ENCODE measurements at regions not wholly inside any gene's neighbourhood (a gene's known extent, or its start where the extent isn't known, plus 50 kb on each side); places are given as distances from the start of the nearest gene placed in this dataset.

GRCh38 chr20:48358176-48359054 lies 469.4 kb downstream of the PREX1 start:
- Histone ChIP-seq H3K4me2 (ENCODE audit: insufficient read depth, low read length) (no peak overlapping the region), H3K4me1 (ENCODE audit: insufficient read depth, low read length) (no peaks in the 10 kb centered on the region), H2AFZ (ENCODE audit: low read length) (no peak overlapping the region), H4K20me1 (ENCODE audit: insufficient read depth, low read length) (no peaks in the 10 kb centered on the region), H3K9me3 (ENCODE audit: low read depth, low read length) (peaks cover 3% of the 10 kb centered on the region), H3K79me2 (ENCODE audit: insufficient read depth, low read length) (no peaks in the 10 kb centered on the region), H3K4me3 (ENCODE audit: insufficient read depth, low read length) (no peak overlapping the region), H3K27ac (ENCODE audit: low read depth, low read length) (no peak overlapping the region), H3K36me3 (ENCODE audit: insufficient read depth, low read length) (no peaks in the 10 kb centered on the region), H3K27me3 (ENCODE audit: insufficient read depth, low read length) (no peaks in the 10 kb centered on the region)
- DNase-seq (ENCODE audit: insufficient read length, low spot score, missing footprints): no peak
- TF ChIP-seq CTCF (IDR thresholded peaks at IDR 0.05; ENCODE audit: extremely low read depth, low read depth, low read length): no peak

- Histone ChIP-seq H3K9me3 (ENCODE audit: low read depth, low read length) (peaks cover 3% of the 10 kb centered on the region), H3K79me2 (ENCODE audit: insufficient read depth, low read length) (no peaks in the 10 kb centered on the region), H2AFZ (ENCODE audit: low read length) (no peak overlapping the region), H3K4me1 (ENCODE audit: insufficient read depth, low read length) (no peaks in the 10 kb centered on the region), H3K27ac (ENCODE audit: low read depth, low read length) (no peak overlapping the region), H3K4me3 (ENCODE audit: insufficient read depth, low read length) (no peak overlapping the region), H3K4me2 (ENCODE audit: insufficient read depth, low read length) (no peak overlapping the region), H4K20me1 (ENCODE audit: insufficient read depth, low read length) (no peaks in the 10 kb centered on the region), H3K27me3 (ENCODE audit: insufficient read depth, low read length) (no peaks in the 10 kb centered on the region), H3K36me3 (ENCODE audit: insufficient read depth, low read length) (no peaks in the 10 kb centered on the region)
- DNase-seq (ENCODE audit: insufficient read length, low spot score, missing footprints): no peak
- no peak for TF ChIP-seq CTCF (IDR thresholded peaks at IDR 0.05; ENCODE audit: extremely low read depth, low read depth, low read length)
Measured at GRCh38 chr20:48357714-48358113, 470.1 kb downstream of the PREX1 start.

- Histone ChIP-seq H2AFZ (ENCODE audit: low read length) (no peak overlapping the region), H3K79me2 (ENCODE audit: insufficient read depth, low read length) (no peaks in the 10 kb centered on the region)
Measured at GRCh38 chr20:48354903-48355302, 472.9 kb downstream of the PREX1 start.

More at GRCh38 chr20:48354903-48355302, 472.9 kb downstream of the PREX1 start:
- H3K27me3 ChIP-seq (ENCODE audit: insufficient read depth, low read length): peaks cover 4% of the 10 kb centered on the region
- DNase-seq (ENCODE audit: insufficient read length, low spot score, missing footprints): no peak
- H3K9me3 ChIP-seq (ENCODE audit: low read depth, low read length): peaks cover 3% of the 10 kb centered on the region
- H4K20me1 ChIP-seq (ENCODE audit: insufficient read depth, low read length): no peaks in the 10 kb centered on the region
- H3K27ac ChIP-seq (ENCODE audit: low read depth, low read length): no peak overlapping the region
- H3K4me2 ChIP-seq (ENCODE audit: insufficient read depth, low read length): no peak overlapping the region
- H3K36me3 ChIP-seq (ENCODE audit: insufficient read depth, low read length): no peaks in the 10 kb centered on the region
- TF ChIP-seq CTCF (IDR thresholded peaks at IDR 0.05; ENCODE audit: extremely low read depth, low read depth, low read length): no peak
- H3K4me3 ChIP-seq (ENCODE audit: insufficient read depth, low read length): no peak overlapping the region
- H3K4me1 ChIP-seq (ENCODE audit: insufficient read depth, low read length): no peaks in the 10 kb centered on the region

All from osteoblast (primary cell).